T-helper 17 cell (primary cell): ENCODE measurements at regions not wholly inside any gene's neighbourhood (a gene's known extent, or its start where the extent isn't known, plus 50 kb on each side); places are given as distances from the start of the nearest gene placed in this dataset.

Experiments used
- ATAC-seq: fragments of 150-1000 bp; cut with Tn5 transposase; 2 replicates; pipeline ENCODE4 v1.10.0; 2021; ENCODE audit warnings: mild to moderate bottlenecking, moderate library complexity
- DNase-seq, 3 donors: peaks; one replicate each; pipeline versions ENCODE4 v3.0.0 to v3.0.0-alpha.2; 2020 to 2021
- H3K9me3 ChIP-seq: one replicate; pipeline ENCODE4 v1.7.0; 2013; ENCODE audit warnings: low read length, mild to moderate bottlenecking; ENCODE audit not compliant: control insufficient read depth, poor library complexity, severe bottlenecking
- H3K27ac Mint-ChIP-seq: one replicate; pipeline ENCODE4 v1.8.0; 2022; ENCODE audit warnings: mild to moderate bottlenecking, moderate library complexity, mixed read lengths
- H3K27me3 Mint-ChIP-seq: one replicate; pipeline ENCODE4 v1.8.0; 2022; ENCODE audit warnings: mixed read lengths
- H3K36me3 Mint-ChIP-seq: one replicate; pipeline ENCODE4 v1.8.0; 2022; ENCODE audit warnings: low read depth, mixed read lengths
- H3K4me1 Mint-ChIP-seq: one replicate; pipeline ENCODE4 v1.8.0; 2022; ENCODE audit warnings: mild to moderate bottlenecking, mixed read lengths
- H3K4me3 Mint-ChIP-seq: one replicate; pipeline ENCODE4 v1.8.0; 2022; ENCODE audit warnings: mild to moderate bottlenecking, moderate library complexity, mixed read lengths

DNA sequence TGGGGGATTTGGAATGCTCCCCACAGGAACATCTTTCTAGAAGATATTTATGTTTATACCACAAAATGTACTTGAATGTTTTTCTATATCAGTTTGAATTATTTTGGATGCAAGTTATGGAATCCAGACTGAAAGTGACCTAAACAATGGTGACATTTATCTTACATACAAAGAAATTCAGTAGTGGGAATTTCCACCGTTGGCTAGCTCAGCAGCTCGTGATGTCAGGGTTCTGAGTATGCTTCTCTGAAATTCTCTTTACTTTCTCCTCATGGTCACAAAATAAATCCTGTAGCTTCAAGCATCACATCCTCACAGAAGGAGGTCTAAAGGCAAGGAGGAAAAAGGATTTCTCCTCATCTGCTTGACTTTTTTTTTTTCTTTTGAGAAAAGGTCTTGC is 105.3 kb downstream of the AKAIN1 start:
- DNase-seq (no peak), ATAC-seq (no peak)
- Mint-ChIP-seq H3K4me3 (no peak overlapping the region), H3K27me3 (peaks cover 6% of the 10 kb centered on the region), H3K27ac (no peak overlapping the region), H3K36me3 (no peaks in the 10 kb centered on the region), H3K4me1 (no peaks in the 10 kb centered on the region)
- H3K9me3 ChIP-seq, result no peaks in the 10 kb centered on the region

DNA sequence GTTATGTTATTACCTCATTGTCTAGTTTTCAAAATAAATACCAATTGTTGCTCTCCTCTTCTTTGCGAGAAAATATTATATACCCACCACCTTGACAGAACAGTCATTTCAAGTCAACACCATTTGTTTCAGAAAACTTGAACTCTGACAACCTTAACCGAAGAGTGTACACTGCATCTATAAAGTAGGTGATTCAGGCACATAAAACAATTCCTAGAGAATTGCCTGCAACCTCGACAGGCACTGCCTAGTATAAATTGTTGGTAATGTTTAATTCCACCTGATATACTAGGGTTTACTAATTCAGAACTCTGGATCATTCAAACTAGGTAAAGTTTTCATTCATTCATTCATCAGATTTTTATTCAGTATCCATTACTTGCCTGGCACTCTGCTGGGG is 121.8 kb downstream of the AKAIN1 start:
- ATAC-seq (no peak), DNase-seq (no peak)
- H3K4me1 Mint-ChIP-seq, result no peaks in the 10 kb centered on the region
- H3K27ac Mint-ChIP-seq, result no peak overlapping the region
- H3K36me3 Mint-ChIP-seq, result peaks cover 2% of the 10 kb centered on the region
- no peak overlapping the region for H3K4me3 Mint-ChIP-seq
- H3K9me3 ChIP-seq, result no peaks in the 10 kb centered on the region
- peaks cover 25% of the 10 kb centered on the region for H3K27me3 Mint-ChIP-seq

DNA sequence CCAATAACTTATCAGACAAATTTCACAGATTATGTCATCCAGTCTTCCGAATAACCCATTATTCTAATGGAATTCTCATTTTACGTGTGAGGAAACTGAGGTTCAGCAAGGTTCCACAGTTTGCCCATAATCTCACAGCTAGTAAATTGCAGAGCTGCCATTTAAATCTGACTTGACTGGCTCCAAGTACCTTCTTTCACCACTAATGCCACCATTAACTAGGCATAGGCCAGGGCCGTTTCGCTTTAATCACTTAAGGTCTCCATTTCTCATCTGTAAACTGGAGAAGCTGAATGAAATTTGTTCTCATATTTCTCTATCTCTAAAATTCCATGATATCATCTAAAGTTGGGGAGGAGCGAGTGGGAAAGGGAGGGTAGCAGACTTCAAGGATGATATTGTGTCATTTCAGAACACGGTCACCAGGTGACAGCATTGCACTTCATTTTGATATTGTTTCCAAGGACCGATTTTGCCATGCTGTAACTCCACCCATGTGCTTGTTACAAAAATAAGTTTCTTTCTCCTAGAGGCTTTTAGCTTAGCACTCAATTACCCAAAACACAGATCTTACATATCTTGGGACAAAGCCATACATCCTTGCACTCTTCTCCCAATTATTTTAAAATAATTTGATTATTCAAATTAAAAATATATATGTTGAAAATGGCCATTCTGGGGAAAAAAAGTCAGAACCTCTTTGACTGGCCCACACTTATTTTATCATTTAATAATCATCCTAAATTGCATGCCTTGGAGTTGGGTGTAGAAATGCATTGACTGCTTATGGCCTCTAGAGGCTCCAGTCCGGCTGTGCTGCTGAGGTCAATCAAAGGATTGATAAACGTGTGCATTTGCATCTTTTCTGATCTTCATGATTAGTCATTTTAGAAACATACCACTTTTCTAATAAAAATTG is 123.8 kb downstream of the AKAIN1 start:
- Mint-ChIP-seq H3K27ac (no peak overlapping the region), H3K36me3 (no peaks in the 10 kb centered on the region), H3K4me1 (no peaks in the 10 kb centered on the region), H3K27me3 (peaks cover 24% of the 10 kb centered on the region), H3K4me3 (no peak overlapping the region)
- DNase-seq, result no peak
- peak; percentile 45 for ATAC-seq
- no peaks in the 10 kb centered on the region for H3K9me3 ChIP-seq

DNA sequence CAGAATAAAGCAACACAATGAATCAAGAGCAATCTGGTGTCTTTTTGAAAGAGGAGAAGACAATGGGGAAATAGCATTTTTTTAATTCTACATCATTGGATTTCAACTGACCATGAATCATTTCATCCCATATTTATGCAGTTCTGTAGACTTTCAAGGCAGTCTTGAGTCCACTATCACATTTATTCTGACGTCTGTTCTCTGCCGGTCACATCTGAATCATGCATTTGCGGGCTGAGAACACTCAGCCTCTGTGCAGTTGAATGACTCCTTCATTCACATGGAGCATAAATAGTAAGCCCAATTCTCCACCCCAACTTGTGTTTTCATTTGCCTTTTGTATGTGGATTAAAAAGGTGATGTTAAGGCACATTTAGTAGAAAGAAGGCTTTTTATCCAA is 128.2 kb downstream of the AKAIN1 start:
- Mint-ChIP-seq H3K4me1 (no peaks in the 10 kb centered on the region), H3K27me3 (peaks cover 15% of the 10 kb centered on the region), H3K36me3 (no peaks in the 10 kb centered on the region), H3K27ac (no peak overlapping the region), H3K4me3 (no peak overlapping the region)
- no peak for DNase-seq
- no peak for ATAC-seq
- H3K9me3 ChIP-seq, result no peaks in the 10 kb centered on the region

DNA sequence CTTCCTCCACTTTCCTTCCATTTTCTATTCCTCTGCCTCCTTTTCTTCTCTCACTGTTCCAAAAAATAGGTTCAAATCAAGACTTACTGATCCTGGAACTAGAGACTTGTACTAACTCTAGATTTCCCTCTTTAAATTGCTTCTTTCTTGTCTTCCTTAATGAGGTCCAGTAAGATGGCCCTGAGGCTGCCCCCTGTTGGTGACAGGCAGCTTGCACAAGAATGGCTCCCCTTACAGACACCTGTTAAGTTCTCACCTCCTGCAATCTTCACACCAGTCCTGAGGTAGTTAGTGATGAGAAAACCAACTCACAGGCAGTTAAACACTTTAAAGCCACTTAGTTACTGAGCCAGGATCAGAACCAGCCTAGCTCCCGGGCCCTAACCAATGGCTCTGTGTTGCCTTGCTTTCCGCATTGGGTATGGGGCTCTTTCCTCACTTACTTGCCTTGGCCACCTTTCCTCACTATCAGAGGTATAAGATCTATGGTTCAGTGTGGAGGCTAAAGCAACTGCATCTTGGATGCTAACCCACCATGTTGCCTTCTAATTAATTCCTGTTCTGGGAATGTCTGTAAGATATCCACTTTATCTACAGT is 130.6 kb downstream of the AKAIN1 start:
- H3K9me3 ChIP-seq, result no peaks in the 10 kb centered on the region
- no peaks in the 10 kb centered on the region for H3K36me3 Mint-ChIP-seq
- no peaks in the 10 kb centered on the region for H3K4me1 Mint-ChIP-seq
- DNase-seq (no peak), ATAC-seq (no peak)
- H3K27me3 Mint-ChIP-seq, result peaks cover 9% of the 10 kb centered on the region
- no peak overlapping the region for H3K27ac Mint-ChIP-seq
- no peak overlapping the region for H3K4me3 Mint-ChIP-seq

DNA sequence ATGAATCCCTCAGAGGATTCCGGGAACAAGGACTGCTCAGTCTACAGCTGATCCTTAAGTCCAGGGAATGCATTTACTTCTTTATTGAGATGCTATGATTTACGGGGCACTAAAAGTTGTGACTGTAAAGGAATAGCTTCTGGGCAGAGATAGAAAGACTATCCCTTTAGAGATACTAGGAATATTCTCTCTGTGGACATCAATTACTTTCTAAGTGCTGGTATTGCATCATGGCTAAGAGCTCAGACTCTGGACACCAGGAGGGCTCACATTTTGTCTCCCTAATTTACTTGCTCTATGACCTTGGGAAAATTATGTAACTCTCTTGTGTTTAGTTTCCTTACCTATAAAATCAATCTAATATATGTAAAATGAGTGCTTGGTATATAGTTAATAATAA is 131.4 kb downstream of the AKAIN1 start:
- ATAC-seq, result no peak
- Mint-ChIP-seq H3K4me1 (no peaks in the 10 kb centered on the region), H3K36me3 (no peaks in the 10 kb centered on the region), H3K4me3 (no peak overlapping the region), H3K27ac (no peak overlapping the region), H3K27me3 (peaks cover 9% of the 10 kb centered on the region)
- DNase-seq, result no peak
- no peaks in the 10 kb centered on the region for H3K9me3 ChIP-seq

DNA sequence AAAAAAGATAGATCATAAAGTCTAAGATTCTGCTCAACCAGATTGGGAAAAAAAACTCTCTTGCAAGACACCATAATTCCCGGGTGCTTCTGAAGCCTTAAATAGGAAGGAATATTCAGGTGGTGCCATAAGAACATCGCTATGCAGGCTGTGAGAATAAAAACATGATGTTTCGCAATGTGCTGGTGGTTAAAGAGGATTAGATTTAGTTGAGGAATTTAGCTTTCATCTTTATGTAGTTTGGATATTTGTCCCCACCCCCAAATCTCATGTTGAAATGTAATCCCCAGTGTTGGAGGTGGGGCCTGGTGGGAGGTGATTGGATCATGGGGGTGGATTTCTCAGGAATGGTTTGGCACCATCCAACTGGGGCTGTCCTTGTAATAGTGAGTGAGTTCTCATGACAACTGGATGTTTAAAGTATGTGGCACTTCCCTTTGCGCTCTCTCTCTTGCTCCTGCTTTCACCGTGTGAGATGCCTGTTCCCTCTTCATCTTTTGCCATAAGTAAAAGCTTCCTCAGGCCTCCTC is 132.2 kb downstream of the AKAIN1 start:
- ATAC-seq, result no peak
- no peaks in the 10 kb centered on the region for H3K9me3 ChIP-seq
- Mint-ChIP-seq H3K4me3 (no peak overlapping the region), H3K27ac (no peak overlapping the region), H3K27me3 (peaks cover 9% of the 10 kb centered on the region), H3K36me3 (no peaks in the 10 kb centered on the region), H3K4me1 (no peaks in the 10 kb centered on the region)
- no peak for DNase-seq

DNA sequence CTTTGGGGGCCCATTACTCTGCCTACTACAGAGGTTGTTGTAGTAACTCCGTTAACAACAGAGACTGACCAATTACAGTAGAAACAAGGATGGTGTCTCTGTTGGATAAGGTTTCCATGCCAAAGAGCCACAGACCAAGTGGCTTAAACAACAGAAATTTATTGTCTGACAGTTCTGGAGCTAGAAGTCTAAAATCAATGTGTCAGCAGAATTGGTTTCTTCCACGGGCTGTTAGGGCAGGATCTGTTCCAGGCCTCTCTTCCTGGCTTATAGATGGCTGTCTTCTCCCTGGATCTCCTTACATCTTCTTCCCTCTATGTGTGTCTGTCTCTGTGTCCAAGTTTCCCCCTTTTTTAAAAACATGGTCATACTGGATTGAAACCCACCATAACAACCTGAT is 135.3 kb downstream of the AKAIN1 start:
- DNase-seq (no peak), ATAC-seq (no peak)
- peaks cover 2% of the 10 kb centered on the region for H3K36me3 Mint-ChIP-seq
- H3K27me3 Mint-ChIP-seq, result peaks cover 11% of the 10 kb centered on the region
- no peak overlapping the region for H3K4me3 Mint-ChIP-seq
- peaks cover 18% of the 10 kb centered on the region for H3K4me1 Mint-ChIP-seq
- no peaks in the 10 kb centered on the region for H3K9me3 ChIP-seq
- H3K27ac Mint-ChIP-seq, result no peak overlapping the region

DNA sequence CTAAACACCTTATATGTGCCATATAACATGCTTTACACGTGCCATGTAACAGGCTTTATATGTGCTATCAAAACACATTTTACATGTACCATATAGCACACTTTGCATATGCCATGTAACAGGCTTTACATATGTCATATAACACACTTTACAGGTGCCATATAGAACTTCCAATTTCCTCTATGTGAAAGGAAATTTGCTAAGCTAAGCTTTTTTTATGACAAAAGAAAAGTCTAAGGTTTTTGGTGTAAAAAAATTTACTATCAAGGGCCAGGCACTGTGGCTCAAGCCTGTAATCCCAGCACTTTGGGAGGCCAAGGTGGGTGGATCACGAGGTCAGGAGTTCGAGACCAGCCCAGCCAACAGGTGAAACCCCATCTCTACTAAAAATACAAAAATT is 136.5 kb downstream of the AKAIN1 start:
- H3K4me1 Mint-ChIP-seq, result peaks cover 18% of the 10 kb centered on the region
- no peak for DNase-seq
- peaks cover 2% of the 10 kb centered on the region for H3K36me3 Mint-ChIP-seq
- H3K27me3 Mint-ChIP-seq, result peaks cover 13% of the 10 kb centered on the region
- H3K9me3 ChIP-seq, result no peaks in the 10 kb centered on the region
- no peak overlapping the region for H3K4me3 Mint-ChIP-seq
- no peak for ATAC-seq
- H3K27ac Mint-ChIP-seq, result no peak overlapping the region

DNA sequence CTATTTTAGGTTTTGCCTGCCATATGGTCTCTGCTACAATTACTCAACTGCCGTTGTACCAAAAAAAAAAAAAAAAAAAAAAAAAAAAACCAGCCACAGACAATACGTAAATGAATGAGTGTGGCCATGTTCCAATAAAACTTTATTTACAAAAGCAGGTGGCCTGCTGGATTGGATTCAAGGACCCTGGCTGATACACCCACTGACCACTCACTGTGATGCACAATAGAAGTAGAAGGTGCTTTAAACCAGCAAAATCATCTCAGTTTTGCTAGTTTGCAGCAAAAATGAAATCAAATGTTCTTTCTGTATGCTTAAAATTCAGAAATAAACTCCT is 137.4 kb downstream of the AKAIN1 start:
- H3K9me3 ChIP-seq, result no peaks in the 10 kb centered on the region
- Mint-ChIP-seq H3K27me3 (peaks cover 13% of the 10 kb centered on the region), H3K36me3 (peaks cover 2% of the 10 kb centered on the region), H3K4me1 (peaks cover 18% of the 10 kb centered on the region), H3K4me3 (no peak overlapping the region), H3K27ac (peak overlapping the region; percentile 68)
- no peak for ATAC-seq
- no peak for DNase-seq

DNA sequence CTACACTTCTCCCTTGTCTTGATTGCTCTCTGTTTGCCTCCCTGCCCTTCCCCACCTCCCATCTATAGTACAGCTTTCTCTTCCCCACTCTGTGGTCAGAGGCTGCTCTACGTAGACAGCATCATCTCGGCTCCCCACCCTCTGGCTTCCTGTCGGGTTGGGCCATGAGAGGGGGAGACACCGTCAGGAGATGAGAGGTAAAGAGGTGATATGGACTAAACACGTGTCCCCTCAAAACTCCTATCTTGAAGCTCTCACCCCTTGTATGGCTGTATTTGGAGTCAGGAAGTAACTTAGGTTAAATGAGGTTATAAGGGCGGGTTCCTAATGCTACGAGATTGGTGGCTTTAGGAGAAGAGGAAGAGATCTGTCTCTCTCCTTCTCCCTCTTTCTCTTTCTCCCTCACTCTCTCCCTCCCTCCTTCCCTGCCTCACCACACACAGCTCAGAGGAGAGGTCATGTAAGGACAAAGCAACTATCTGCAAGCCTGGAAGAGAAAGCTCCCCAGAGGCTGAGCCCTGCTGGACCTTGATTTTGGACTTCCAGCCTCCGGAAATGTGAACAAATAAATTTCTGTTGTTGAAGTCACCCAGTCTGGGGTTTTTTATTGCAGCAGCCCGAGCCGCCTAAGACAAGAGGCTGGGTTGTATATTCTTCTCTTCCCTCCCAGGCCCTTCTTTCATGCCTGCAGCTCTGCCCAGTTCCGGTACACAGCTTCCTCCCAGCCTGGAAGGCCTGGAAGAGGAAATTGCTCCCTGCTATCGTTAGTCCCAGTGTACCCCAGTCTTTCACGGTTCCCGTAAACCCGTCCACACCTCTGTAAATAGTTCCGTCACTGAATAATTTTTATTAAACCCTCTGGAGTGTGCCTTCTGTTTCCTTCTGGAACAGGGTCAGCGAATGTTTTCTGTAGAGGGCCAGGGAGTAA is 138.0 kb downstream of the AKAIN1 start:
- peaks cover 13% of the 10 kb centered on the region for H3K27me3 Mint-ChIP-seq
- no peak for DNase-seq
- H3K36me3 Mint-ChIP-seq, result peaks cover 2% of the 10 kb centered on the region
- peaks cover 18% of the 10 kb centered on the region for H3K4me1 Mint-ChIP-seq
- peak overlapping the region; percentile 68 for H3K27ac Mint-ChIP-seq
- peak; percentile 89 for ATAC-seq
- H3K9me3 ChIP-seq, result no peaks in the 10 kb centered on the region
- H3K4me3 Mint-ChIP-seq, result peak overlapping the region; percentile 63

DNA sequence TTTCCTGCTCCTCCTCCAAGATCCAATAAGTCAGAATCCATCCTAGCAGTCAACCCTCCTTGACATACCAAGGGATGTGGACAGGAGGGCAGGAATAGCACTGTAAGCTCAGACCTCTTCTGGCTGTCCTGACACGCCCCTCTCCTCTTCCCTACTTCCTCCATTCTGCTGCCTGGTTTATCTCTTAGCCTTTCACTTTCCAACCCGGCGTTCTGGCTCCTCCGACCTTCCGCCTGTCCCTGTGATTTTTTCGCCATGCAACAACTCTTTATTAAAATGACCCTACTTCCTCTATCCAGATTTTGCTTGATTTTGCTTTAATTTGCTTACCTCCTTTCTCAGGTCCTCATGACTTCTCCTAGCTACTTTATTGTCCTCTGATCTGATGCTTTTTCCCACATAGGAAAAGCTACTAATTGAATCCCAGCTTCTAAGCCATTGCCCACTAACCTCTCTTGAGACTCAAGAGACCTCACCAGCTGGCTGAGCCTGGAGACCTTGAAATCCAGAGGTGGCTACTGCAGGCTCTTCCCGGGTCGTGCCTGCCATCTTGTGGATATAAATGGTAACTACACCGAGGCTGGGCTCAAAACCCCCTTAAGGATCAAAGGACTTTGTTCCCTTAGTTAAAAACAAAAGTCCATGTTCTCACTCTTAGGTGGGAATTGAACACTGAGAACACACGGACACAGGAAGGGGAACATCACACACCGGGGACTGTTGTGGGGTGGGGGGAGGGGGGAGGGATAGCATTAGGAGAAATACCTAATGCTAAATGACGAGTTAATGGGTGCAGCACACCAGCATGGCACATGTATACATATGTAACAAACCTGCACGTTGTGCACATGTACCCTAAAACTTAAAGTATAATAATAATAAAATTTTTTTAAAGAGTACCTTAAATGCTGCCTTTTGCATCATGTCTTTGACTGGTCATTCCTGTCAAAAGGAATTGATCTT is 139.4 kb downstream of the AKAIN1 start:
- peaks cover 13% of the 10 kb centered on the region for H3K27me3 Mint-ChIP-seq
- peaks cover 18% of the 10 kb centered on the region for H3K4me1 Mint-ChIP-seq
- peak; percentile 50 for ATAC-seq
- peak in 2 of 3 donors; percentile 12 to 34 for DNase-seq
- H3K36me3 Mint-ChIP-seq, result peaks cover 2% of the 10 kb centered on the region
- no peak overlapping the region for H3K4me3 Mint-ChIP-seq
- peak overlapping the region; percentile 68 for H3K27ac Mint-ChIP-seq
- no peaks in the 10 kb centered on the region for H3K9me3 ChIP-seq
